PC-9 (cell line): ENCODE measurements at regions not wholly inside any gene's neighbourhood (a gene's known extent, or its start where the extent isn't known, plus 50 kb on each side); places are given as distances from the start of the nearest gene placed in this dataset.

Source experiments
- BruUV-seq: library from RNA; stranded (reverse); fragments of 400-500 nt; replicated peaks from 2 replicates; lab custom pipeline; 2021; lab: Mats Ljungman, UMichigan
- CTCF ChIA-PET: fragments of 300-600 bp; sonication (Branson Sonifier 250); formaldehyde crosslinking; loops from one replicate; lab custom pipeline; 2022; ENCODE audit warnings: antibody characterized with exemption; lab: Charles Lee
- POLR2A ChIA-PET: fragments of 300-600 bp; sonication (Branson Sonifier 250); formaldehyde crosslinking; loops from one replicate; lab custom pipeline; 2022; ENCODE audit warnings: antibody characterized with exemption; ENCODE audit not compliant: unreplicated experiment; lab: Charles Lee
- DNase-seq, 2 experiments: peaks; one replicate each; pipeline versions ENCODE4 v3.0.0 to v3.0.0-alpha.2; 2015 to 2022; ENCODE audit warnings: mixed read lengths in 1 of 2
- H2AFZ ChIP-seq: fragments of 200-600 bp; sonication (generic); 2 replicates; pipeline ENCODE4 v1.8.1; 2017; ENCODE audit warnings: antibody characterized with exemption
- H3F3A ChIP-seq: fragments of 200-600 bp; sonication (generic); 2 replicates; pipeline ENCODE4 v1.8.1; 2017; ENCODE audit warnings: antibody characterized with exemption, mild to moderate bottlenecking, low read depth; ENCODE audit not compliant: insufficient read depth
- H3K27ac ChIP-seq: fragments of 200-600 bp; sonication (generic); 2 replicates; pipeline ENCODE4 v1.6.1; 2016; ENCODE audit warnings: mixed run types
- H3K27me3 ChIP-seq: fragments of 200-600 bp; sonication (generic); 2 replicates; pipeline ENCODE4 v1.6.1; 2016; ENCODE audit warnings: low read depth, mixed run types; ENCODE audit not compliant: insufficient read depth
- H3K36me3 ChIP-seq: fragments of 200-600 bp; sonication (generic); 2 replicates; pipeline ENCODE4 v1.6.1; 2016; ENCODE audit warnings: low read depth, mixed run types
- H3K4me1 ChIP-seq: fragments of 200-600 bp; sonication (generic); replicated peaks from 2 replicates; pipeline ENCODE4 v1.6.1; 2016; ENCODE audit warnings: mixed run types; ENCODE audit not compliant: insufficient read depth
- H3K4me2 ChIP-seq: fragments of 200-600 bp; sonication (generic); 2 replicates; pipeline ENCODE4 v1.6.1; 2017; ENCODE audit warnings: mixed run types
- H3K4me3 ChIP-seq: fragments of 200-600 bp; sonication (generic); 2 replicates; pipeline ENCODE4 v1.6.1; 2016; ENCODE audit warnings: mixed run types
- H3K79me2 ChIP-seq: fragments of 200-600 bp; sonication (generic); 2 replicates; pipeline ENCODE4 v1.6.1; 2017; ENCODE audit warnings: low read depth, mixed run types
- H3K9me2 ChIP-seq: fragments of 200-600 bp; sonication (generic); 2 replicates; pipeline ENCODE4 v1.8.1; 2017; ENCODE audit warnings: mild to moderate bottlenecking; ENCODE audit not compliant: insufficient read depth
- H3K9me3 ChIP-seq: fragments of 200-600 bp; sonication (generic); 2 replicates; pipeline ENCODE4 v1.8.1; 2016; ENCODE audit warnings: low read depth; ENCODE audit not compliant: insufficient read depth
- H4K20me1 ChIP-seq: fragments of 200-600 bp; sonication (generic); 2 replicates; pipeline ENCODE4 v1.8.1; 2017; ENCODE audit not compliant: insufficient read depth
- EZH2 ChIP-seq: fragments of 200-600 bp; sonication (generic); IDR thresholded peaks from 2 replicates; pipeline ENCODE4 v1.8.0; 2017; ENCODE audit warnings: antibody characterized with exemption, low read depth
- intact Hi-C: fragments of 100-400 bp; cut with micrococcal nuclease; formaldehyde crosslinking; loops from one replicate; pipeline ENCODE4 v1.10.0; 2022; ENCODE audit not compliant: unreplicated experiment
- TF ChIP-seq, protein P1 (sequence below): fragments of 200-600 bp; sonication (generic); conservative IDR thresholded peaks from 2 replicates; pipeline ENCODE4 v1.6.1; 2017; ENCODE audit warnings: mixed run types, antibody characterized with exemption, mild to moderate bottlenecking, moderate library complexity

DNA sequence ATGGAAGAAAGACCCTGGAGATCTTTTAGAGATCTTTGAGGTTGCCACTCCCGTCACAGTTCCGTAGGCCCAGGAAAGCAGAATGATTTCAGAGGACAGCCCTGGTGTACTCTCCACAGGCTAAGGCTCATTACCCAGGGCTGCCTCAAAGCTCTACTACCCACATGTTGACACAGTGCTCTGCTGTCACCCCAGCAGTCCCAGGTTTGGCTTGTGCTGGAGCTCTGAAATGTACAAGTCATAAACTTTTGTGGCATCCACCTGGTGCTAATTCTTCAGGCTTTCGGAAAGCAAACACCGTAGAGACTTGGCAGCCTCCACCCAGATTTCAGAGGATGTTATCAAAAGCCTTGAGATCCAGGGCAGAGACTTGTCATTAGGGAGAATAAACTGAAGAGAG is 136.5 kb downstream of the MTRR start:
- no peaks in the 10 kb centered on the region for H3K9me2 ChIP-seq
- DNase-seq = no peak
- ChIA-PET CTCF (no interaction called here), POLR2A (no interaction called here)
- no peak overlapping the region for H3K4me2 ChIP-seq
- no peaks in the 10 kb centered on the region for H4K20me1 ChIP-seq
- no peaks in the 10 kb centered on the region for H3K4me1 ChIP-seq
- H2AFZ ChIP-seq = no peak overlapping the region
- TF ChIP-seq, protein P1, sequence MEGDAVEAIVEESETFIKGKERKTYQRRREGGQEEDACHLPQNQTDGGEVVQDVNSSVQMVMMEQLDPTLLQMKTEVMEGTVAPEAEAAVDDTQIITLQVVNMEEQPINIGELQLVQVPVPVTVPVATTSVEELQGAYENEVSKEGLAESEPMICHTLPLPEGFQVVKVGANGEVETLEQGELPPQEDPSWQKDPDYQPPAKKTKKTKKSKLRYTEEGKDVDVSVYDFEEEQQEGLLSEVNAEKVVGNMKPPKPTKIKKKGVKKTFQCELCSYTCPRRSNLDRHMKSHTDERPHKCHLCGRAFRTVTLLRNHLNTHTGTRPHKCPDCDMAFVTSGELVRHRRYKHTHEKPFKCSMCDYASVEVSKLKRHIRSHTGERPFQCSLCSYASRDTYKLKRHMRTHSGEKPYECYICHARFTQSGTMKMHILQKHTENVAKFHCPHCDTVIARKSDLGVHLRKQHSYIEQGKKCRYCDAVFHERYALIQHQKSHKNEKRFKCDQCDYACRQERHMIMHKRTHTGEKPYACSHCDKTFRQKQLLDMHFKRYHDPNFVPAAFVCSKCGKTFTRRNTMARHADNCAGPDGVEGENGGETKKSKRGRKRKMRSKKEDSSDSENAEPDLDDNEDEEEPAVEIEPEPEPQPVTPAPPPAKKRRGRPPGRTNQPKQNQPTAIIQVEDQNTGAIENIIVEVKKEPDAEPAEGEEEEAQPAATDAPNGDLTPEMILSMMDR = no peak
- TF ChIP-seq EZH2 = no peak
- no peaks in the 10 kb centered on the region for H3K9me3 ChIP-seq
- H3K36me3 ChIP-seq = no peaks in the 10 kb centered on the region
- H3K79me2 ChIP-seq = no peaks in the 10 kb centered on the region
- peaks cover 11% of the 10 kb centered on the region; the same call in 1 of the 2 replicates for H3K27me3 ChIP-seq
- intact Hi-C loops = no loop called here
- H3F3A ChIP-seq = no peaks in the 10 kb centered on the region
- no TSS peak for BruUV-seq
- H3K27ac ChIP-seq = no peak overlapping the region
- H3K4me3 ChIP-seq = no peak overlapping the region

DNA sequence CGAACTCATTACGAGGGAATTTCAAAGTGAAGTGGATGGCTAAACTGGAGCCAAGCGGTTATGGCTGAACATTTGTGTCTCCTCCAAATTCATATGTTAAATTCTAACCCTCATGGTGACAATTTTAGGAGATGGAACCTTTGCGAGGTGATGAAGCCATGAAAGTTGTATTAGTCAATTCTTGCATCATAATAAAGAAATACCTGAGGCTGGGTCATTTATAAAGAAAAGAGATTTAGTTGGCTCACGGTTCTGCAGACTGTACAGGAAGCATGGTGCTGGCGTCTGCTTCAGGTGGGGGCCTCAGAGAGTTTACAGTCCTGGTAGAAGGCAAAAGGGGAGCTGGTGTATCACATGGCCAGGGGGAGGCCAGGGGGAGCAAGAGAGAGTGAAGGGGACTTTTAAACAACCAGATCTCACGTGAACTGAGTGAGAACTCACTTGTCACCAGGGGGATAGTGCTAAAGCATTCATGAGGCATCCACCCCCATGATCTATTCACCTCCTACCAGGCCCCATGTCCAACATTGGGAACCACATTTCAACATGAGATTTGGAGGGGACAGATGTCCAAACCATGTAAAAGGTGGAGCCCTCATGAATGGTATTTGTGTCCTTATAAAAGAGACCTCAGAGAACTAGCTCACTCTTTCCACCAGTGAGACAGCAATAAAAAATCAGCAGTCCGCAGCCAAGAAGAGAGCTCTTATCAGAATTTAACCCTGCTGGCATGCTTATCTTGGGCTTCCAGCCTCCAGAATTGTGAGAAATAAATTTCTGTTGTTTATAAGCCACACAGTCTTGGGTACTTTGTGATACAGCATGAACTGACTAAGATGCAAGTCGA is 143.4 kb downstream of the MTRR start:
- no TSS peak for BruUV-seq
- intact Hi-C loops = no loop called here
- CTCF ChIA-PET = interaction anchor here (0.6 kb wide), 1 partner anchor 1195 kb away, joined by 3 read pairs; no protein-coding TSS in a partner anchor

DNA sequence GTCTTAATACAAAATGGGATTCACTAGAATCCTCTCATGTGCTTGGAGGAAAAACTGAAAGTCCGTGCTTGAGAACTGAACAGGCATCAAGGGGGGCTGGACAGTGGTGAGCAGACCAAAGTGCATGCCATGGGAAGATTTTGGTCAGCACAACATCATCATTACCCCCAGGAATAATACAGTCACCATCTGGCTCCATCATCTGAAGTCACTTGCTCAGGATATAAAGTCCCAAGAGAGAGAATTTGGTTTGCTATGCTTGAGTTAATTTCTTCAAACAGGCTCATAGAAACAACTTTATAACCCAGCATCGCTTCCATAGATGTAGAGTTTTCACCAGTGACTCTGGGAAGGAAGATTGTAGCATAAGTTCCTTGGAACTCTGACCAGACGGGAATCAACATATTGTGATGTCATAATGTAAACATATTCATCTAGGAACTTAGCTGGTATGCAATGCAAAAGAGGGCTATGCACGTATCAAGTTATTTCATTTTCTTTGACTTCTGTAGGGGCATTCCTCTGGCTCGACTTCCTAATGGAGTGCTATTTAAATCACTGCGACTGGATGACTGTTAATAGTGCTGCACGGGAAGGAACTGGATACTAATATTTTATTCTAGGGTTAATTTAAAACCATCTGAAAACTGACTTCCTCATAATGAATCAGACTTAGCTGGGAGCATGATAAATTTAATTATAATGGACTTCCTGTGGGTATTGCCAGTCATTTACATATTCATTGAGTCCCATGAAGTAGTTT is 145.2 kb downstream of the MTRR start:
- Histone ChIP-seq H3K9me3 (no peaks in the 10 kb centered on the region), H3K36me3 (no peaks in the 10 kb centered on the region), H3K4me1 (no peaks in the 10 kb centered on the region), H3K79me2 (no peaks in the 10 kb centered on the region), H3K9me2 (0 out of 2 replicates have a peak, but pooled peaks cover 3% of the 10 kb centered on the region), H2AFZ (no peak overlapping the region), H3K4me3 (no peak overlapping the region), H3K27me3 (peaks cover 33% of the 10 kb centered on the region), H4K20me1 (no peaks in the 10 kb centered on the region), H3F3A (no peaks in the 10 kb centered on the region), H3K27ac (no peak overlapping the region), H3K4me2 (no peak overlapping the region)
- TF ChIP-seq EZH2 = no peak
- TF ChIP-seq, protein P1 = no peak
- BruUV-seq = no TSS peak
- intact Hi-C loops = no loop called here
- CTCF ChIA-PET = no interaction called here
- DNase-seq = no peak
- POLR2A ChIA-PET = no interaction called here

More for the DNA sequence above, 143.4 kb downstream of the MTRR start:
- H3K4me3 ChIP-seq = no peak overlapping the region
- POLR2A ChIA-PET = no interaction called here
- H3K27ac ChIP-seq = no peak overlapping the region
- no peaks in the 10 kb centered on the region for H3K79me2 ChIP-seq
- TF ChIP-seq, protein P1 = no peak
- no peak for TF ChIP-seq EZH2
- no peaks in the 10 kb centered on the region for H3F3A ChIP-seq
- H3K9me2 ChIP-seq = no peaks in the 10 kb centered on the region
- H2AFZ ChIP-seq = peak overlapping the region; percentile 48; the same call in 1 of the 2 replicates
- no peaks in the 10 kb centered on the region for H3K36me3 ChIP-seq
- H3K27me3 ChIP-seq = peaks cover 33% of the 10 kb centered on the region
- no peaks in the 10 kb centered on the region for H3K4me1 ChIP-seq
- DNase-seq = no peak
- H3K9me3 ChIP-seq = no peaks in the 10 kb centered on the region
- H3K4me2 ChIP-seq = no peak overlapping the region
- H4K20me1 ChIP-seq = no peaks in the 10 kb centered on the region
